Medulla oblongata (tissue), 1 donor: ENCODE measurements at regions not wholly inside any gene's neighbourhood (a gene's known extent, or its start where the extent isn't known, plus 50 kb on each side); places are given as distances from the start of the nearest gene placed in this dataset.
A peak's percentile ranks its signal among the peaks of the same experiment; 100 is the strongest.
"Not testable (repeated sequence)": the region's sequence is repeated elsewhere in the genome, so short reads cannot be mapped to it uniquely, and the experiment has no call there.

Experiments
- DNase-seq: peaks from one replicate; pipeline ENCODE4 v3.0.0-alpha.2; 2015; ENCODE audit errors: extremely low spot score

DNA sequence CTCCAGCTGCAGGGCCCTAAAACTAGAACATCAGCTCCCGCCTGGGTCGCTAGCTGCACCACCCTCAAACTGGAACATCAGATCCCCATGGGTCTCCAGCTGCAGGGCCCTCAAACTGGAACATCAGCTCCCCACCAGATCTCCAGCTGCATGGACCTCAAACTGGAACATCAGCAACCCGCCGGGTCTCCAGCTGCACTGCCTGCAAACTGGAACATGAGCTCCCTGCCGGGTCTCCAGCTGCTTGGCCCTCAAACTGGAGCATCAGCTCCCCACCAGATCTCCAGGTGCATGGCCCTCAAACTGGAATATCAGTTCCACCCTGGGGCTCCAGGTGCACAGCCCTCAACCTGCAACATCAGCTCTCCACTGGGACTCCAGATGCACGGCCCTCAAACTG is 82.7 kb downstream of the TFRC start:
- not testable (repeated sequence) for DNase-seq

DNA sequence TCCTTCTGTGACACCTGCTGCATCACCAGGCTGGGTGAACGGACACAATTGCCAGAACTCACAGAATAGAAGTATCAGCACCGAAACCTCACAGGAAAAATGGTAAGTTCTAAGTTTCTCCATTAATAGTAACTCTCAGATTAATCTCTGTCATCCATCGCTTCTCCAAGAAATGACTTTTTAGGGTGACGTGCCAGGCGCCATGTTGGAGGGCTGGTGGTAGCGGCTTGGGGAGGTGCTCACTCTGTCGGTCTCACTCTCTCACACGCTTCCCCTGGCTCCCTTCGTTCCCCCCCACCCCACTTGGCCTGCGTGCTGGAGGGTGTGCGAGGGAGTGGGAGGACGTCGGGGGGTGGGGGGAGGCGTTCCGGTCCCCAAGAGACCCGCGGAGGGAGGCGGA is 85.6 kb downstream of the TFRC start:
- not testable (repeated sequence) for DNase-seq

DNA sequence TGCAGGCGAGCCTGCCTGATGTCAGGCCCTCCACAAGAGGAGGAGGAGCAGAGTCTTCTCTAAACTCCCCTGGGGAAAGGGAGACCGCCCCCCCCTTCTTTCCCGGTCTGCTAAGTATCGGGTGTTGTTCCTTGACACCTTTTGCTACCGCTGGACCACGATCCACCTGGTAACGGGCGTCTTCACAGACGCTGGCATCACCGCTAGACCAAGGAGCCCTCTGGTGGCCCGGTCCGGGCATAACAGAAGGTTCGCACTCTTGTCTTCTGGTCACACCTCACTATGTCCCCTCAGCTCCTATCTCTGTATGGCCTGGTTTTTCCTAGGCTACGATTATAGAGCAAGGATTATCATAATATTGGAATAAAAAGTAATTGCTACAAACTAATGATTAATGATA is 86.0 kb upstream of the TNK2 start:
- DNase-seq = not testable (repeated sequence)

DNA sequence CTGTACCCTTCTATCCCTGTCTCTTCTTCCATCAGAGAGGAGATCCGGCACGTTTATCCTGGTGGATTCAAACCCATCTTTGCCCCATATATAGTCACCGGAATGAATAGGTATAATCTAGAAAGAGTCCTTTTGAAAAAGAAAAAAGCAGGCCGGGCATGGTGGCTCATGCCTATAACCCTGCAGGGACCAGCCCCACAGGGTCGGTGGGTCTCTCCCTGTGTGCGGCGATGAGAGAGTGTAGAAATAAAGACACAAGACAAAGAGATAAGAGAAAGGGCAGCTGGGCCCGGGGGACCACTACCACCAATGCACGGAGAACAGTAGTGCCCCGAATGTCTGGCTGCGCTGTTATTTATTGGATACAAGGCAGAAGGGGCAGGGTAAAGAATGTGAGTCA is 85.3 kb upstream of the TNK2 start:
- DNase-seq = not testable (repeated sequence)

DNA sequence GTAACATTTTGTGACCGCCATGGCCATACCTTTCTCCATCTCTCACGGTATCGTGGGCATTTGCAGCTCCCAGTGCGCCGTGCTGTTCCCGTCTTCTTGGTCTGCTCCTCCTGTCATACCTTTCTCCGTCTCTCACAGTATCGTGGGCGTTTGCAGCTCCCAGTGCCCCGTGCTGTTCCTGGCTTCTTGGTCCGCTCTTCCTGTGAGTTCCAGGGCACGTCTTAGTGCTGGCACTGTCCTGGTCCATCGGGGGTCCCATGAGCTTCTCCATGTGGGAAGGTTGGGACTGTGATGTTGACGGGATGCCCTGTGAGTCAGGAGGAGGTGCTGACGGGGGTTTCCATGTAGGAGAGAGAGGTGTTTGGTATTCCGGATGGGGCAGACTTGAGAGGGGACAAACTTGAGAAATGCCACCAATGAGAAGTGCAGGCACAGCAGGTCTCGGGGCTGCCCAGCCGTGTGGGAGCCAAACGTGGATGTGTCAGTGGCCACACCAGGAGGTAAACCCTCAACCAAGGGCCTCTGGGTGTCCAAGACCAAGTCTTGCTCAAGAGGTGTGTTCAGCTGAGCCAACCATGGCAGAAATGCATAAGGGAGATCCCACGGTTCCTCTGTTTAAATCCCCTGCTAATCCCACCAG is 84.7 kb upstream of the TNK2 start:
- DNase-seq = not testable (repeated sequence)

DNA sequence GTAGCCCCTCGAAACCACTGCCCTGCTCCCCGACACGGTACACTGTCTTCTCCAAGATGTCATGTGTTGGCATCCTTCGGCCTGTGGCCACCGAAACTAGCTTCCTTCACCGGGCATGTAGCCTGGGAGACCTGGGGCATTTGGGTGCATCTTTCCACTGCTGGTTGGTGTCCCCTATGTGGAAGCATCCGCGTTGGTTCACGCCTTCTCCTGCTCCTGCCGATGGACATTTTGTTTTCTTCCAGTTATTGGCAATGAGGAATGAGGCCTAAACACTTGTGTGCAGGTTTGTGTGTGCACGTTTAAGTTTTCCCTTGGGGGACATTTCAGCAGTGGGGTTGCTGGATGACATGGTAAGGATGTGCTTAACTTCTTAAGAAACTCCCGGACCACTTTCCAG is 83.6 kb upstream of the TNK2 start:
- not testable (repeated sequence) for DNase-seq

DNA sequence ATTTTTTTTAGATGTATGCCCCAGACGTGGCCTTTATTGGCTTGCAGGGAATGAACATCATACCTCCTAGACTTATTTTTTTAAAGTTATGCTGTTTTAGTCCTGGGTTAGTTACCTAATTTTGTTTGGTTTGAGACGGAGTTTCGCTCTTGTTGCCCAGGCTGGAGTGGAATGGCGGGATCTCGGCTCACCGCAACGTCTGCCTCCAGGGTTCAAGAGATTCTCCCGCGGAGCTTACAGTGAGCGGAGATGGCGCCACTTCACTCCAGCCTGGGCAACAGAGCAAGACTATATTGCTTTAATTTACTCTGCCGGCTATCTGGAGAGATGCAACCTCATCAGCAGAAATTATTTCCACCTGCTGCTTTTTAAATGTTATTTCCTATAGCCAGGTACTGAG is 82.9 kb upstream of the TNK2 start:
- not testable (repeated sequence) for DNase-seq

DNA sequence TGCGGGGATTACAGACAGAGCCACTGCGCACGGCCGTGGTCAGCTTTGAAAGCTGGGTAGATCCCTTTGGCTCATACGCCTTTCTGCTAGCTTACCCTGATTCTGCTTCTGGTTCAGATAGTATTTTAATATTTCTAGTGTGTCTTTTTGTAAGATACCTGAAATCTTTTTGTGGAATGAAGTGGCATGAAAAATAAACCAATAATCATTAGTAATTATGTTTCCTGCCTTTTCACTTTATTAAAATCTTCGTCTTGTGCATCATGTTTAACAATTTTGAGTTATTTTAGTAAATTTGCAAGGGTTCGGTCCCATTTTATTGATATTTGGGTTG is 82.5 kb upstream of the TNK2 start:
- DNase-seq = not testable (repeated sequence)

DNA sequence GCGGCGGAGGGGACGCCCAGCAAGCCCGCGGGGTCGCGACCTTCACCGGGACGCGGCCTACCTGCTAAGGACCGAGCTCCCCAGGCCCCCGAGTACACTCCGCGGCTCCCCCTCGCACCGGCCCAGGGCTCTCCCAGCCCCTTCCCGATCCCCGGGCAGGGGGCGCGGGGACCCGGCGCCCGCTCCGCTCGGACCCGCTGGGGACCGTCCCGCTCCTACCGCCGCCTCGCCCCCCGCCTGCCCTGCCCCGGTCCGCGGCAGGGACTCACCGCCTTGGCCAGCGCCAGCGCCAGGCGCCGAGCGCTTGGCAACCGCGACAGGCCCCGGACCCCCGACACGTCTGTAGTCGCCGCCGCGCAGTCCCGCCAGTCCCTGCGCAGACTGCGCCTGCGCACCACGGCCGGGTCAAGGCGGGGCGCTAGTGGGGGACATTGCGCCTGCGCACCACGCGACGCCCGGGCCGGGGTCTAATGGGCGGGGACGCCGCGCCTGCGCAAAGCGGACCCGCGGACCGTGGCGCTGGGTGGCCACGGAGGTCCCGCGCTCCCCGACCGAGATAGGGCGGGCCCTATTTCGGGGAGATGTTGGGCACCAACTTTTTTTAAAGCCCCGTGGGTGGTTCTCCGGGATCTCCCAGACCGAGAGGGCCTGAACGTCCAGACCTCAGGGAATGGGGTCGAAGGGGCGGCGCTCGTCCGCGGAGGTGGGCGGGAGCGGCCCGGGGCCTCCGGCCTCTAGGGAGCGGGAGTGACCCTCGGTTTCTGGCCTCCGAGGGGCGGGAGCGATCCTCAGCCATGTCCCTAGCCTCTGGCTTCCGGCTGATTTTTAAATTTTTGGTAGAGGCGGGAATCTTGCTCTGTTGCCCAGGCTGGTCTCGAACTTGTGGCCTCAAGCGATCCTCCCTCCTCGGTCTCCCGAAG is 81.8 kb upstream of the TNK2 start:
- peak; percentile 92 for DNase-seq

DNA sequence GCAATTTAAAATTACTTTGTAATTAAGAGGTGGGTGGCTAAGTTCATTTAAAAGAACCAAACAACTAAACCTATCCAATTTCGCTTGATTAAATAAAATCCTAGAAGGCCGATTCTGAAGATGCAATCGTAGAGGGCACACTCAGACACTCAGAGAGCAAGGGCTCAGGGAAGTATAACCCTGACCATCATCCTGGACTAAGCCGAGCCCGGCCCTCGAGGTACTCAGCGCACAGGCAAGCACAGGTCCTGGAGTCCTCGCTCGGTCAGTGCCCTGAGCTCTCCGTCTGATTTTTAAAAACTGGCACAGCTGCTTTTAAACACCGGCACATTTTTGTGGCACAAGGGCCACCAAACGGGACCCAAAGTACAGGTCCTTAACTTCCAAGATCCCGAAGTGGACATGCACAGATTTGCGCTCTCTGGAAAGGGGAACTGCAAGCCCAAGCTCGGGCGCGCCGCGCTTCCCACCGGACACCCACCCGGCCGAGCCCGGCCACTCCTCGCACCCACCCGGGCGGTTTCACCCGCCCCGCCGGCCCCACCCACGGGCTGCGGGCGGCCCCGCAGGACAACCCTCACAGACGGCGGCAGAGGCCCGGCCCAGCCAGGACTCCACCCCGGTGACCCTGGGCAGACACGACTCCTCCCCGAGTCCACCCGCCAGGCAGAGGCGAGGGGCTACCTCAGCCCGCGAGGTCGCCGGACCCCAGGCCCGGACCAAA is 81.0 kb upstream of the TNK2 start:
- not testable (repeated sequence) for DNase-seq

DNA sequence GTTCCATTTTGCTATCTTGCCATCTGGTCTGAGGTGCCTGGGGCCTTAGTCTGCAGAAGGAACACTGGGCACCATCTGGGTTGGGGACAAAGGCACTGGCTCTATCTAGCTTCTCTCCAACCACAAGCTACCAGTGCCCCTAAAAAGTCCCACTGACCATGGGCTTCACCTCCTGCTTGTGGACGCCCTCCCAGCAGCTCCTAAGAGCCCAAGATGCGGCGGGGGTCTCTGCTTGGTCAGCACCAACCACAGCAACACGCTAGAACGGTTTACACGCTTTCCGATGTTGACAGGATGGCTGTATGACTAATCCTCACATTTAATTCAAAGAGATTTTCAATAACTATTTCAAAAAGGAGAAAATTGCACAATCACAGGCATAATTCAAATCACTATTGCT is 80.4 kb upstream of the TNK2 start:
- not testable (repeated sequence) for DNase-seq

DNA sequence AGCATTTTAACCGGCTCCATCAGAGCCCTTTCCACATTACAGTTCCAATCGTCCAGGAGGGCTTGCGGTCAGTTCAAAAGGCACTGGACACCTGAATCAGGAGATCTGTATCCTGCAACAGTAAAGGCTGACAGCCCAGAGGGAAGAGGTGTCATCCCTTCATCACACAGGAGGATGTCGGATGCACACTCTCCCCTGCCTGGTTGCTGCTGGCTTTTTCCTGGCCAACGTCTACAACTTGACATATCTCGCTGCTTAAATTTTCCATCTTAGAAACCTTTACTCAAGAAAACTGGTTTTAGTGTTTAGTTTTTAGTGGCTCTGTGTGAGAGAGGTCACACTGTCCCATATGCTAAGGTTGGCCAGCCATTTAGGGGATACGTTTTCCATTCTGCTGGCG is 78.7 kb upstream of the TNK2 start:
- DNase-seq = not testable (repeated sequence)

DNA sequence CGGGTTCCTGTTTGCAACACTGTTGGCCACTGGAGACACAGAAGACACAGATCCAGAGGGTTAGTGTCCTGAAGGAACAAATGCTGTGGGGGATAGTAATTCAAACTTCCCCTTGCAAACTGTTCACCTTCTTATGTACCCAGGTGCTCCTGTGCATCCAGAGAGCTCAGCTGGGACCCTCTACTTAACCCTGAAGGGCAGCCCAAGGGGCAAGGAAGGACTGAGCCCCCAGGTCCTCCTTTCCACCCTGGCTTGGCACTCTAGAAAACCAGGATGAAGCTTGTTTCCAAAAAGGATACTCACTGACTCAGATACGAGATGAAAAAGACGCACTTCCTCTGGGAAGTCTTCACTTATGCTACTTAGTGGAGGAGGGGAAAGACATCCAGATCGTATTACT is 78.2 kb upstream of the TNK2 start:
- DNase-seq = not testable (repeated sequence)

DNA sequence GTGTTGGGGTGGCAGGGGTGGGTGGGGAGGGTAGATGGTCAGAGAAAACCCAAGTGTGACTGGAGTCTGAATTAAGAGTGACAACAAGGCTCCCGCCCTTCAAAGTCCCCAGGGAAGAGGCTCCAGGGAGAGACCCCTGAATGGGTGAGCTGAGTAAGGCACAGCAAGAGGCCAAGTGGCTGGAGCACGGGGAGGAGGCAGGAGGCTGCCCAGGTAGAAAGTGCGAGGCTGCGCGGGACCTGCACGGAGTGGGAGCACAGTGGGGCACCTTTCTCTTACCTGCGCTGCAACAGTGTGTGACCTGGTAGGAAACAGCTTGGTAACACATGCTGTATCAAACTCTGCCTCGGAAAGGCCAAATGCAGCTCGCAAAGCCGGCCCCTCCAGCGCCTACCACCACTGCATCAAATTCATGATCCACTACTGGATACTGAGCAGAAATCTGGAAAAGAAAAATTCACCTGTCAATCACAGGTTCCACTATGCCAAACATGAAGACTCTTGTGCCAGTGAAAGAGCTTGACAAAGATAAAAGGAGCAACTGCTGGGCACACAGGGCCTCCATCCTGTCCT is 77.1 kb upstream of the TNK2 start:
- DNase-seq = not testable (repeated sequence)

DNA sequence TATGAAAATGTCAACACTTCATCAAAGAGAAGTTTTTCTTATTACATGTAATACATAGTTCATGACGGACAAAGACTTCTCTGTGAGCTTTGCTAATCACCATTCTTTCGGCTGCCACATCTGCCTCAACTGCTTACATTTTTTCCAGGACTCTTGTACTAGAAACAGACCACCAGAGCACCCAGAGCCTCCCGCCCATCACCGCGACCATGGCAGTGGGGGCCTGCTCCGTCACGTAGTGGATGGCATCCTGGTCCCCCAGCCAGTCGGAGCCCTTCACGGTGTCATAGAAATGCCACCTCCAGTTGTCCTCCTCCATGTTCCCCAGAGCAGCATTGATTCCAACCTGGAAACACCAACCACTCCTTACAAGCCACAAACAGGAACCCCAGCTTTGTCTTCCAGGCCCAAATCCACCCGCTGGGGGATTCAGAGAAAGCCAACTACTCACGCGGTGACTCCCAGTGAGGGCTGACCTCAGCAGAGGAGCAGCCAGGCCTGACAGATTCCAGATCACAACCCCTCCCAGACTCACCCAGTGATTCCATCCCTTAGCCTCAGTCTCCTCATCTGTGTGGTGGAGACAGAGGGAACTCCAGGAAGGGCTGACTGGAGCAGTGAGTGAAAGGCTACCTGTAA is 76.2 kb upstream of the TNK2 start:
- DNase-seq = not testable (repeated sequence)

DNA sequence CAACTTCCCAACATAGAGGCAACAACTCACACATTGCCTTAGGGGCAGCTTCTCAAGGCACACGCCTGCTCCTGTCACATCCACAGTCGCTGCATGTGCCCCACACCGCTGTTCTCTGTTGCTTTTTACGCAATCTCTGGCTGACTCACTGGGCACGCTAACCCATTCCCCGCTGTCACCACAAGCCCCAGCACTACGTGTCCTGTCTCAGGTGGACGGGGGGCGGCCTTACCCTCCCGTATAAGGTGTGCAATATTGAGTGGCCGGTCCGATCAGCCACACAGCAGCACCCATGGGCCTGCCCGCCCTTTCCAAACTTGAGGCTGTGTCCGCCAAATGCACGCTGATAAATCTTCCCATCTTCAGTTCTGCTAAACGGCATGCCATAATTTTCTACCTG is 75.5 kb upstream of the TNK2 start:
- not testable (repeated sequence) for DNase-seq

DNA sequence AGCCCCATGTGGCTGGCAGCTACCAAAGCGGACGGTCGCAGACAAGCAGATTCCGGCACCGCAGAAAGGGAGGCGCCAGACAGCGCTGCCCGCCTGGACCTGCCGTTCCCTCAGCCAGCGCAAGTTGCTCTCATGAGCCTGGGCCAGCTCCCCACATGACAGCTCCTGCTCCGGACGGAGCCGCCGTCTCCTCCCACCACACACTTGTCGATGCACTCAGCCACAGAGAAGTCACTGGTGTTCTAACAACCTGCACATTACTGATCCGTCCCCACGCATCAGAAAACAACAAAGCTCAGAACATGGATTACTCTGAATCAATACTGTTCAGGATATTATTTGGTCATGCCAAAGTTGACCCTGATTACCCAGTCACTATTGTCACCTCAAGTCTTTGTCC is 74.4 kb upstream of the TNK2 start:
- not testable (repeated sequence) for DNase-seq

DNA sequence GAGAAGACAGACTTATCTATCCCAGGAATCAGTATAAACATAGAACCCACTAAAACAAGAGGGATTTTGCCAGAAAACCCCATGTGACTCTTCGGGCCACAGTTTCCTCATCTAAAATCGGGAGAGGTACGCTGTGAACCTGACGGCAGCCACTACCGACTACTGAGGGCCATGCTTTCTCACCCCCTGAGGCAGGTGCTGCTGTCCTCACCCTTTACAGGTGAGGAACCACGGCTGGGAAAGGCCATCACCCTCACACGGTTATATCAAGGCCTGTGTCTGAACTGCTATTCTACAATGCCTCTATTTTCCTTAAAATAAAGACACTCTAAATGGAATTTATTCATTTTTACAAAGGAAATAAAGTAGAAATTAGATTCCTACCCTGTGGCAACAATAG is 73.4 kb upstream of the TNK2 start:
- DNase-seq = not testable (repeated sequence)

DNA sequence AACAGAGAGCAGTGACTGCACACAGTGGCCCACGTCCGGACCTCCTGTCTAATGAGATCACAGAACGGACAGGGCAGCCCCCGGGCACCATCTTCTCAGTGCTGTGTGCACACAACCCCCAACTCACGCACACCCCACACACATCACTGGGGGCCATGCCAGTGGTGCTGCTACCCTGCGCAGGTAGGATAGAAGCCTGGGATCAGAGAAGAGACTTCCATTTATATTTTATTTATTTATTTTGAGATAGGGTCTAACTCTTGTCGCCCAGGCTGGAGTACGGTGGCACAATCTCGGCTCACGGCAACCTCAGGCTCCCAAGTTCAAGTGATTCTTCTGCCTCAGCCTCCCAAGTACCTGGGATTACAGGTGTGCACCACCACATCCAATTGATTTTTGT is 71.5 kb upstream of the TNK2 start:
- not testable (repeated sequence) for DNase-seq

DNA sequence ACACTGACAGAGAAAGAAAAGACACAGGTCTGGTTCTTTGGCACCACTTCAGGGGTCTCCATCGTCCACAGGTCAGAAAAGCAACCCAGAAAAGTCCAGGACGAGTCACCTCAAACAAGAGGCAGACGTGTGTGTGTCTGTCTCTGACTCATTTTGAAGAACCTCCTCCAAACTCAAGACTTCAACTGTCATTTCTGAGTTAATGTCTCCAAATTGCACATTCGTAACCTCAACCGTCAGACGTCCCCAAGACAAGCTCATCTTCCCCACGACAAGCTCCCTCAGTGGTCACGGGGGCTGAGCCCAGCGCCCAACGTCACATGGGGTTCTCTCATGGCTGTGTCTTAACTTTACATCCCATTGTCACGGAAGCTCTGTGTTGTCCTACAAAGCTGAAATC is 70.2 kb upstream of the TNK2 start:
- DNase-seq = not testable (repeated sequence)

DNA sequence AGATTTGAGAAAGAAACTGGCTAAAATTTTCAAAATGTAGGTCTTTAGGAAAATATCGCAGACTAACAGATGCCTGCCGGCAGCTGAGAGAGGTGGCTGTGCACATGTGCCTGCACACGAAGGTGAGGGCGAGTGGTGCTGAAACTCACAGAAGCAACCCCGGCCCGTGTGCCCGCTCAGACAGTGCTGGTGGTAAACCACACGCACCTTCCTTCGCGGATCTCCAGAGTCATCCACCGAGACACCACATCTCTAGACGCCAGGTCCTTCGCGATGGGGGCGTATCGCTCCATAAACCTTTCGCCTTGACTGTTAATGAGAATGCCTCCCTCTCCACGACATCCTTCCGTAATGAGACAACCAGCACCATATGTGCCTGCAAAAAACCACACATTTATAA is 68.5 kb upstream of the TNK2 start:
- DNase-seq = not testable (repeated sequence)

DNA sequence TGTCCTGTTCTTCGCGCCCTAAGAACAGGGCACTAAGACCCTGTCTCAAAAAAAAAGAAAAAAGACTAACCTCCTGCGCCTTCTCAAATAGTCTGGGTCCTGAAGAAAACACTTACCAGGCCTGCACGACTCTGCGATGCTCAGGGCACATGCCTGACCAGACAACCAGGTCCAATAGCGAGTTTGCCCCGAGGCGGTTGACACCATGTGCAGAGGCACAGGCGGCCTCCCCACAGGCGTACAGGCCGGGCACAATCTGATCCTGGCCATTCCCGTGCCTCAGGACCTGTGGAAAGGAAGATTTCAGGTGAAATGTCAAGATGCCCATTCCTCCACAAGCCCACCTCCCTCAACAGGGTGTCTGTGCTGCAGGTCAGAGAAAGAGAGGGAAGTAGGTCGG is 65.9 kb upstream of the TNK2 start:
- not testable (repeated sequence) for DNase-seq
